ENCODE measurements at regions not wholly inside any gene's neighbourhood (a gene's known extent, or its start where the extent isn't known, plus 50 kb on each side); places are given as distances from the start of the nearest gene placed in this dataset.

DNA sequence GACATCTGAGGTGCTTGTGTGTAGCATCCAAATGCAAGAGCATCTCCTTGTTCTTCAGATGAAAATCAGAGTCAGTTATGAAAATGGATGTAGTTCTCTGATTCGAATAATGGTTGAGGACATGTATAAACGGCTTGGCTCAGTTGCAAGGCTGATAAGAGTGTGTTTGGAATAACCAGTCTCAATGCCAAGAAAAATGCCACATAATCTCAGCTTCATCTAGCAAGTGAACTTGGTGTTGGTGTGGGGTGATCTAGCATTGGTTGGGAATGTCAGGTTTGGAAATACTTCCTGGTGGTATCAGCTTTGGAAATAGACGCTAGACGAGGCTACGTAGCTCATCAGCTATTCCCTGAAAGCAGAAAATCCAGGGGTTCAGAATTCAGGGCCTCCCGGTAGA lies 362.0 kb downstream of the FGF9 start:
- TF ChIP-seq POLR2A (IDR thresholded peaks at IDR 0.05; ENCODE audit: control extremely low read depth in 1 of 2, low read depth in 2 of 2, low read length in 2 of 2) (no peak), CHD2 (IDR thresholded peaks at IDR 0.05; ENCODE audit: low read length) (no peak), SIX5 (IDR thresholded peaks at IDR 0.05; ENCODE audit: low read depth, low read length) (no peak), POLR2AphosphoS5 (IDR thresholded peaks at IDR 0.05; ENCODE audit: low read depth, low read length) (no peak), CREB1 (IDR thresholded peaks at IDR 0.05) (no peak), JUND (IDR thresholded peaks at IDR 0.05; ENCODE audit: low read length) (no peak), HDAC2 (IDR thresholded peaks at IDR 0.05; ENCODE audit: borderline replicate concordance in 1 of 2, low read depth in 2 of 2, low read length in 2 of 2) (no peak), RFX5 (IDR thresholded peaks at IDR 0.05; ENCODE audit: borderline replicate concordance, low read depth, low read length) (no peak), EZH2 (IDR thresholded peaks at IDR 0.05; ENCODE audit: low read depth, low read length, severe bottlenecking) (no peak), MAFK (IDR thresholded peaks at IDR 0.05; ENCODE audit: low read depth, low read length) (no peak)
- TF ChIP-seq, protein P1, sequence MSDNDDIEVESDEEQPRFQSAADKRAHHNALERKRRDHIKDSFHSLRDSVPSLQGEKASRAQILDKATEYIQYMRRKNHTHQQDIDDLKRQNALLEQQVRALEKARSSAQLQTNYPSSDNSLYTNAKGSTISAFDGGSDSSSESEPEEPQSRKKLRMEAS (IDR thresholded peaks at IDR 0.05): no peak
- TF ChIP-seq, protein P2, sequence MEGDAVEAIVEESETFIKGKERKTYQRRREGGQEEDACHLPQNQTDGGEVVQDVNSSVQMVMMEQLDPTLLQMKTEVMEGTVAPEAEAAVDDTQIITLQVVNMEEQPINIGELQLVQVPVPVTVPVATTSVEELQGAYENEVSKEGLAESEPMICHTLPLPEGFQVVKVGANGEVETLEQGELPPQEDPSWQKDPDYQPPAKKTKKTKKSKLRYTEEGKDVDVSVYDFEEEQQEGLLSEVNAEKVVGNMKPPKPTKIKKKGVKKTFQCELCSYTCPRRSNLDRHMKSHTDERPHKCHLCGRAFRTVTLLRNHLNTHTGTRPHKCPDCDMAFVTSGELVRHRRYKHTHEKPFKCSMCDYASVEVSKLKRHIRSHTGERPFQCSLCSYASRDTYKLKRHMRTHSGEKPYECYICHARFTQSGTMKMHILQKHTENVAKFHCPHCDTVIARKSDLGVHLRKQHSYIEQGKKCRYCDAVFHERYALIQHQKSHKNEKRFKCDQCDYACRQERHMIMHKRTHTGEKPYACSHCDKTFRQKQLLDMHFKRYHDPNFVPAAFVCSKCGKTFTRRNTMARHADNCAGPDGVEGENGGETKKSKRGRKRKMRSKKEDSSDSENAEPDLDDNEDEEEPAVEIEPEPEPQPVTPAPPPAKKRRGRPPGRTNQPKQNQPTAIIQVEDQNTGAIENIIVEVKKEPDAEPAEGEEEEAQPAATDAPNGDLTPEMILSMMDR (IDR thresholded peaks at IDR 0.05; ENCODE audit: control extremely low read depth in 1 of 3, insufficient read depth in 1 of 3, low read depth in 1 of 3, low read length in 3 of 3): no peak
- TF ChIP-seq, protein P3, sequence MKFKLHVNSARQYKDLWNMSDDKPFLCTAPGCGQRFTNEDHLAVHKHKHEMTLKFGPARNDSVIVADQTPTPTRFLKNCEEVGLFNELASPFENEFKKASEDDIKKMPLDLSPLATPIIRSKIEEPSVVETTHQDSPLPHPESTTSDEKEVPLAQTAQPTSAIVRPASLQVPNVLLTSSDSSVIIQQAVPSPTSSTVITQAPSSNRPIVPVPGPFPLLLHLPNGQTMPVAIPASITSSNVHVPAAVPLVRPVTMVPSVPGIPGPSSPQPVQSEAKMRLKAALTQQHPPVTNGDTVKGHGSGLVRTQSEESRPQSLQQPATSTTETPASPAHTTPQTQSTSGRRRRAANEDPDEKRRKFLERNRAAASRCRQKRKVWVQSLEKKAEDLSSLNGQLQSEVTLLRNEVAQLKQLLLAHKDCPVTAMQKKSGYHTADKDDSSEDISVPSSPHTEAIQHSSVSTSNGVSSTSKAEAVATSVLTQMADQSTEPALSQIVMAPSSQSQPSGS (IDR thresholded peaks at IDR 0.05; ENCODE audit: low read length): no peak
- TF ChIP-seq, protein P4, sequence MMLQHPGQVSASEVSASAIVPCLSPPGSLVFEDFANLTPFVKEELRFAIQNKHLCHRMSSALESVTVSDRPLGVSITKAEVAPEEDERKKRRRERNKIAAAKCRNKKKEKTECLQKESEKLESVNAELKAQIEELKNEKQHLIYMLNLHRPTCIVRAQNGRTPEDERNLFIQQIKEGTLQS (IDR thresholded peaks at IDR 0.05; ENCODE audit: insufficient read depth, low read depth, low read length): no peak
